SIG-M5 treated with dmso at 0.1 percent for 504 hours (cell line): ENCODE measurements at regions not wholly inside any gene's neighbourhood (a gene's known extent, or its start where the extent isn't known, plus 50 kb on each side); places are given as distances from the start of the nearest gene placed in this dataset.
"Not testable (repeated sequence)": the region's sequence is repeated elsewhere in the genome, so short reads cannot be mapped to it uniquely, and the experiment has no call there.

ENCODE experiments used
- DNase-seq: peaks from one replicate; lab custom pipeline; 2025; ENCODE audit not compliant: unreplicated experiment; lab: John Stamatoyannopoulos, UW

DNA sequence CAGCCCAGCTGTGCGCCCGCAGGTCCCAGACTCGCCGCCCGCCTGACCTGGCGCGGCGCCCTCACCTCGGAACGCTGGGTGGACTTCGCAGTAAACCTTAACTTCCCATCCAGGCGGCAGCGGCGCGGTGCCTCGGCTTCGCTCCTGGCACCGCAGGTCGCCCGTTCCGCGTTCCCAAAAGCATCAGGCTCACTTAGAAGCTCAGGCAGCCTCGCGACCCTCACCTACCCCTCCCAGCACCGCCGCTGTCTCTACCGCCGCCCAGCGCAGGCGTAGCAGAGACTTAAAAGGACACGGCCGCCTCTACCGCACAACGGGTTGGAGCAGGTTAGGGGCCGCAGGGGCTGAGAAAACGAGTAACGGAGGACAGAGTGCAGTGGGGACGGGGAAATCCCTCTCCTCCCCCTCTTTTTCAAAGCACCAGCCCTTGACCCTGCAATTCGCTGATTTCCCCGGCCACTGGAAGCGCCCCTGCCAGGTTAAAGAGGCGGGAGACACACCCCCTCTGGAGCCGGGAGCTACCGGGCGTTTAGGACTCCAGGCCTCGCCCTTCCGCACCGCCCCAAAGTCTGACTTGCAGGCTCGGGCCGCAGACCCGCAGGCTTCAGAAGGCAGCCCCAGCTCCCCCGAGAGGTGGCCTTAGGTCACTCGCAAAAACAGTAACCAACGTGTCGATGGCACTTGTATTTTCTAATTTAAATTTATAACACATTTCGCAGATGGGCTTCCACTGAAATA lies 328.5 kb downstream of the FAM72C start:
- DNase-seq: no peak

DNA sequence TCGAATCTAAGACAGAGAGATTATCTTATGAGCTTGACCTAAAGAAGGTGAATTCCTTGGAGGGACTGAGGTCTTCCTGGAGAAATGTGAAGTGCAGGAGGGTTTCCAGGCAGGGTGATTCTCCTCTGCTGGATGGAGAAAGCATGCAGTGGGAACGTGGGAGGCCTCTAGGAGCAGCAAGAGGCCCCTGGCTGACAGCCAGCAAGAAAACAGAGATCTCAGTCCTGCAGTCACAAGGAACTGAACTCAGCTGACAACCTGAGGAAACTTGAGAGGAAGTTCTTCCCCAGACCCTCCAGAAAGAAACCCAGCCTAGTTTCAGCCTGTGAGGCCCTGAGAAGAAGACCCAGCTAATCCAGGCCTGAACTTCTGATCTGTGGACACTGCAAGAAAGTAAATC lies 345.9 kb downstream of the FAM72C start:
- DNase-seq: no peak

DNA sequence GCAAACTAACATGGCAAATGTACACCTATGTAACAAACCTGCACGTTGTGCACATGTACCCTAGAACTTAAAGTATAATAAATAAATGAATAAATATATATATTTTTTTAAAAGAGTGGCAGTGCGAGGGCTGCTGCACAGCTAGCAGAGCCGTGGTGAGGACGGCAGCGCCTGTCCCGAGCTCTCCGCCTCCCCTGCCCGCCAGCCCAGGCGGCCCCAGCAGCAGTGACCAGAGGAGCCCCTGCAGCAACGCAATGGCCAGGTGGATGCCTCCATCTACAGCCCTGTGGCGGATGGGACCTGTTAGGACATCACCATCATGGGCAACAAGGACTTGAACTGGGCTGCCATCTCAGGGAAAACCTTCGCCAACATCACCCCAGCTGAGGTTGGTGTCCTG lies 351.9 kb downstream of the FAM72C start:
- DNase-seq: no peak

DNA sequence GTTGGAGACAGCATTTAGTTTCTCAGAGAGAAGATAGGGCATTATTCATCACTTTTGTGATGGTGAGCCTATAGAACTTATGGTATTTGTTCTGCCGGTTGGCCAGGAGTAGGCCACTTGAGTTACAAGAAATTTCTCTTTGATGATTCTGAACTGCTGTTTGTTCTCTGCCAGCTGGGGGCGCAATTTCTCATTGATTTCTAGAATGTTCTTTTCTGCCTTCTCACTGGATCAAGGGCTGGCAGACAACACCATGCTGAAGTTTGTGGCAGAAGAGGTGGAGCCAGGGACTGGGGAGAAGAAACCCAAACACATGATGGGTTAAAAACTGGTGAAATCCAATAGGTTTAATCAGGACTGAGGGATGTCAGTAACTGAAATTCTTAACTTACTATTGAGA lies 360.6 kb downstream of the FAM72C start:
- DNase-seq: no peak

DNA sequence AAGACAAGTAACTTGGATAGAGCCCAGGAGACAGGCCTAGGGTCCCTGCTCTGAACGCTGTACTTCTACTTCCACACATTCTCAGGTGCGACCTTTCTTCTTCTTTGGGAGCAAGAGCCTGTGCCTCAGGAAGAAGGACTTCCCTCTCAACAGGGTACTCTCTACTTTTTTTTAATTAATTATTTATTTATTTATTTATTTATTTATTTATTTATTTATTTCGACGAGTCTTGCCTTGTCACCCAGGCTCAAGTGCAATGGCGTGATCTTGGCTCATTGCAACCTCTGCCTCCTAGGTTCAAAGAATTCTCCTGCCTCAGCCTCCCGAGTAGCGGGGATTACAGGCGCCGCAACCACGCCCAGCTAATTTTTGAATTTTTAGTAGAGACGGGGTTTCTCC lies 361.6 kb downstream of the FAM72C start:
- DNase-seq: no peak

DNA sequence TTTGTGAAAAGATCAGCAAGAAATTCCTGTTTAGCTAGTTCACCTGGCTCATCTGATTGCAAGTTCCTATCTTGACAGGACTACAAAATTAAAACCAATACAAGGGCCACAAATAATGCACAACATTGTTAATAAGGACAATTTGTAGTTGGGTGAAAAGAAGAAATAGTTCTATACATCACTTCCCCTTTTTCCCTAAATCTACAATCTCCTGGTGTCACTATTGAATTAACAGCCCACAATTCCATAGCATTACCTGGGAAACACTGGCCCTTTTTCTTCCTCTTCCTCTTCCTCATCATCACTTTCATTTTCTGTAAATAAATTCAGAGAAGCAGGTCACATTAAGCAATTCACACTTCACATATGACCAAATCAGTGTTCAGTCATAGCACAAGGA lies 366.9 kb downstream of the FAM72C start:
- no peak for DNase-seq

DNA sequence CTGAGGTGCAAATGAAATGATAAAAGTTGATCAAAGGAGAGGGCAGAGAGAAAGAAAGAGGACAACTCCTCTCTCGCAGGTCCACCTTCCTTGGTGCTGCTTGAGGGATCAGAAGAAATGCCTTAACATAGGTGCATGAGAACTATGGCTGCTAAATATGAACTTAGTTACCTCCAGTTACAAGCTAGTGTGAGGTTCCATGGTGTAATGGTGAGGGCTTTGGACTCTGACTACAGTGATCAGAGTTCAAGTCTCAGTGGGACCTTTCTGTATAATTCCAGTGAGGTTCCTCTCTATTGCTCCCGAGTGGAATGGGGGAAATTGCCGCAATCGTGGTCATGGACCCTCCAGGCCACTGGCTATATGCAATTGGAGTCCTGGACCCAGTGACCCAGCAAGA lies 387.3 kb downstream of the FAM72C start:
- DNase-seq: no peak

DNA sequence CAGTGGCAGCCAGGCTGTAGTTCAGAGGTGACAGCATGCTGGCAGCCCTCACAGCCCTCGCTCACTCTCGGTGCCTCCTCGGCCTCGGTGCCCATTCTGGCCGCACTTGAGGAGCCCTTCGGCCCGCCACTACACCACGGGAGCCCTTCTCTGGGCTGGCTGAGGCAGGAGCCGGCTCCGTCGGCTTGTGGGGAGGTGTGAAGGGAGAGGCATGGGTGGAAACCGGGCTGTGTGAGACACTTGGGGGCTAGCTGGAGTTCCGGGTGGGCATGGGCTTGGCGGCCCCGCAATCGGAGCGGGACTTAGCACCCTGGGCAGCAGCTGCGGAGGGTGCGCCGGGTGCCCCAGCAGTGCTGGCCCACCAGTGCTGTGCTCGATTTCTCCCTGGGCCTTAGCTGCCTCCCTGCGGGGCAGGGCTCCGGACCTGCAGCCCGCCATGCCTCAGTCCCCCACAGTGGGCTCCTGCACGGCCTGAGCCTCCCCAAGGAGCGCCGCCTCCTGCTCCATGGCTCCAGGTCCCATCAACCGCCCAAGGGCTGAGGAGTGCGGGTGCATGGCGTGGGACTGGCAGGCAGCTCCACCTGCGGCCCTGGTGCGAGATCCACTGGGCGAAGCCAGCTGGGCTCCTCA lies 396.8 kb downstream of the FAM72C start:
- DNase-seq: no peak

DNA sequence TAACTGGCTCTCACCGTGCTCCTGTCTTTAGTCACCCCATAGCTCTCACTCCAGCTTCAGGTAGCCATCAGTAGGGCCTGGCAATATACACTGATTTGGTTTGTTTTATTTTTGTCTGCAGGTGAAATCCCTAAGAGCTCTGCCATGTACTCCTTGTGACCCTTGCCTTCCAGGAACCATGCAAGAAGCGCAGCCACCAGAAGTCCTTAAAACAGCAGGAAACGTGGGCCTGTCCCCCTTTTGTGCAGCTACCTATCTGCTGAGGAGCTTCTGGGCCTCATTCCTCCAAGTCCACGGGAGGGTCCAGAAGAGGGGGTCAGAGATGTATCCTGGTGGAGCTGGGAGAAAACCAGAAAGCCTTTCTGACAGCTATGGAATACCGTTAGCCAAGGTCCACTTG lies 399.1 kb downstream of the FAM72C start:
- DNase-seq: not testable (repeated sequence)

DNA sequence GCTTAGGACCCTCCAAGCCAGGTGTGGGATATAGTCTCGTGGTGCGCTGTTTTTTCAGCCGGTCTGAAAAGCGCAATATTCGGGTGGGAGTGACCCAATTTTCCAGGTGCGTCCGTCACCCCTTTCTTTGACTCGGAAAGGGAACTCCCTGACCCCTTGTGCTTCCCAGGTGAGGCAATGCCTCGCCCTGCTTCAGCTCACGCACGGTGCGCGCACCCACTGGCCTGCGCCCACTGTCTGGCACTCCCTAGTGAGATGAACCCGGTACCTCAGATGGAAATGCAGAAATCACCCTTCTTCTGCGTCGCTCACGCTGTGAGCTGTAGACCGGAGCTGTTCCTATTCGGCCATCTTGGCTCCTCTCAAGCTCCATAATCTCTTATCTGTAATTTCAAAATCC lies 408.0 kb downstream of the FAM72C start:
- DNase-seq: not testable (repeated sequence)

DNA sequence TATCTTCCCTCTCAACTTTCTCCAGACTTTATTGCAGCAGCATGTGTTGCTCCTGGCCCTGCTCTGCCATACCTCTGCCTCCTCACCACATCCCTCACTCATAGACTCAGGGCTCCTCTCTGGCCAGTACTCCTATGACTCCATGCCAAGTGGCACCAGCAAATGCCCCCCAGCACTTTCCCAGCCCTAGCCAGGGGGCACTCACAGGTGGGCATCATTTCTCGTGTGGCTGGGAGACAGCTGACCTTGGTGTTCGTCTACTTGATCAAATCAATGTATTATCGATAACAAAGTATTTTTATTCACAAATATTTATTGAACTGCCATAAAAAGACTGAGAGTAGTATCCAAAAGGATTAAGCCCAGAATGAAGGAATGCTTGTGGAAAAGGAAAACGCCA lies 418.2 kb downstream of the FAM72C start:
- no peak for DNase-seq

DNA sequence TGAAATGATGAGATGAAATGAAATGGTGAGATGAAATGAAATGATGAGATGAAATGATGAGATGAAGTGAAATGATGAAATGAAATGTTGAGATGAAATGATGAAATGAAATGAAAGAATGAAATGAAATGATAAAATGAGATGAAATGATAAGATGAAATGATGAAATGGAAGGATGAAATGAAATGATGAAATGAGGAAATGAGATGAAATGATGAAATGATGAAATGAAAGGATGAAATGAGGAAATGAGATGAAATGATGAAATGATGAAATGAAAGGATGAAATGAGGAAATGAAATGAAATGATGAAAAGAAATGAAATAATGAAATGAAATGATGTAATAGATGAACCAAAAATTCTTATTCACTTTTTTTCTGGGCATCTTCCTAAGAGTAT lies 467.1 kb downstream of the FAM72C start:
- DNase-seq: not testable (repeated sequence)

DNA sequence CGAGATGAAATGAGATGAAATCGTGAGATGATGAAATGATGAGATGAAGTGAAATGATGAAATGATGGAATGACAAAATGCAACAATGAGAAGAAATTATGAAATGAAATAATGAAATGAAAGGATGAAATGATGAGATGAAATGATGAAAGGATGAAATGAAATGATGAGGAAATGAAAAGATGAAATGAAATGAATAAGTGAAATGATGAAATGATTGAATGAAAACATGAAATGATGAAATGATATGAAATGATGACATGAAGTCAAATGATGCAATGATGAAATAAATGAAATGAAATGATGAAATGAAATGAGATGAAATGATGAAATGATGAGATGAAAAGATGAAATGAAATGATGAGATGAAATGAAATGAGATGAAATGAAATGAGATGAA lies 467.7 kb downstream of the FAM72C start:
- not testable (repeated sequence) for DNase-seq

DNA sequence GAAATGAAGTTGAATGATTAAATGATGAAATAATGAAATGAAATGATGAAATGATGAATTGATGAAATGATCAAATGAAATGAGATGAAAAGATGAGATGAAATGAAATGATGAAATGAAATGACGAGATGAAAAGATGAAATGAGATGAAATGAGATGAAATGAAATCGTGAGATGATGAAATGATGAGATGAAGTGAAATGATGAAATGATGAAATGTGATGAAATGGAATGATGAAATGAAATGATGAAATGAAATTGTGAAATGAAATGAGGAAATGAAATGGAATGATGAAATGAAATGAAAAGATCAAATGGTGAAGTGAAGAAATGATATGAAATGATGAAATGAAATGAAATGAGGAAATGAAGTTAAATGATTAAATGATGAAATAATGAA lies 468.7 kb downstream of the FAM72C start:
- not testable (repeated sequence) for DNase-seq

DNA sequence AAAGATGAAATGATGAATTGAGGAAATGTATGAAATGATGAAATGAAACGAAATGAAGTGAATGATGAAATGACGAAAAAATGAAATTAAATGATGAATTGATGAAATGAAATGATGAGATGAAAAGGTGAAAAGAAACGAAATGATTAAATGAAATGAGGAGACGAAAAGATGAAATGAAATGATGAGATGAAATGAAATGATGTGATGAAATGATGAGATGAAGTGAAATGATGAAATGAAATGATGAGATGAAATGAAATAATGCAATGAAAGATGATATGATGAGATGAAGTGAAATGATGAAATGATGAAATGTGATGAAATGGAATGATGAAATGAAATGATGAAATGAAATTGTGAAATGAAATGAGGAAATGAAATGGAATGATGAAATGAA lies 469.7 kb downstream of the FAM72C start:
- DNase-seq: not testable (repeated sequence)

DNA sequence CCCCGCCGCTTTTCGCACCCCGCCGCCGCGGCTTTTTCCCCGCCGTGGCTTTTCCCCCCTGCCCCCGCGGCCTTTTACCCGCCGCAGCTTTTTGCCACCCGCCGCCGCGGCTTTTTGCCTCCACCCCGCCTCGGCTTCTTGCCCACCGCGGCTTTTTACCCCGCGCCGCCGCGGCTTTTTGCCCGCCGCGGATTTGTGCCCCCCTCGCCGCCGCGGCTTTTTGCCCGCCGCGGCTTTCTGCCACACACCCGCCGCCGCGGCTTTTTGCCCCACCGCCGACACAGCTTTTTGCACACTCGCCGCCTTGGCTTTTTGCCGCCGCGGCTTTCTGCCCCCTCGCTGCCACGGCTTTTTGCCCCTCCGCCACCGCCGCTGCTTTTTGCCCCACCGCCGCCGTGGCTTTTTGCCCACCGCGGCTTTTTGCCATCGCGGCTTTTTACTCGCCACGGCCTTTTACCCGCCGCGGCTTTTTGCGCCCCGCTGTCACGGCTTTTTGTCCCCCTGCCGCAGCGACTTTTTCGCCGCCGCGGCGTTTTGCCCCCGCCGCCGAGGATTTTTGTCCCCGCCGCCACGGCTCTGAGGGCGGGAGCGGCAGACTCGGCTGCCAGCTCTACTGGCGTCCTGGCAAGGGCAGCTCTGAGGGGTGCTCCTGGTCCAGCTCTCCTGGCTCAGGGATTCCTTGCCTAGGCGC lies 473.6 kb downstream of the FAM72C start:
- not testable (repeated sequence) for DNase-seq

DNA sequence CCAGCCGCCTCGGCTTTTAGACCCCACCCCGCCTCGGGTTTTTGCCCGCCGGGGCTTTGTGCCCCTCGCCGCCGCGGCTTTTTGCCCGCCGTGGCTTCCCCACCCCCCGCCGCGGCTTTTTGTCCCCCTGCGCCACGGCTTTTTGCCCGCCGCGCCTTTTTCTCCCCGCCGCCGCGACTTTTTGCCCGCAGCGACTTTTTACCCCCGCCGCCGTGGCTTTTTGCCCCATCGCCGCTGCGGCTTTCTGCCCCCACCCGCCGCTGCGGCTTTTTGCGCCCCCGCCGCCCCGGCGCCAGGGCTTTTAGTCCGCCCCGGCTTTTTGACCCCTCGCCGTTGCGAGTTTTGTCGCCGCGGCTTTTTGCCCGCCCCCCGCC lies 474.4 kb downstream of the FAM72C start:
- no peak for DNase-seq

DNA sequence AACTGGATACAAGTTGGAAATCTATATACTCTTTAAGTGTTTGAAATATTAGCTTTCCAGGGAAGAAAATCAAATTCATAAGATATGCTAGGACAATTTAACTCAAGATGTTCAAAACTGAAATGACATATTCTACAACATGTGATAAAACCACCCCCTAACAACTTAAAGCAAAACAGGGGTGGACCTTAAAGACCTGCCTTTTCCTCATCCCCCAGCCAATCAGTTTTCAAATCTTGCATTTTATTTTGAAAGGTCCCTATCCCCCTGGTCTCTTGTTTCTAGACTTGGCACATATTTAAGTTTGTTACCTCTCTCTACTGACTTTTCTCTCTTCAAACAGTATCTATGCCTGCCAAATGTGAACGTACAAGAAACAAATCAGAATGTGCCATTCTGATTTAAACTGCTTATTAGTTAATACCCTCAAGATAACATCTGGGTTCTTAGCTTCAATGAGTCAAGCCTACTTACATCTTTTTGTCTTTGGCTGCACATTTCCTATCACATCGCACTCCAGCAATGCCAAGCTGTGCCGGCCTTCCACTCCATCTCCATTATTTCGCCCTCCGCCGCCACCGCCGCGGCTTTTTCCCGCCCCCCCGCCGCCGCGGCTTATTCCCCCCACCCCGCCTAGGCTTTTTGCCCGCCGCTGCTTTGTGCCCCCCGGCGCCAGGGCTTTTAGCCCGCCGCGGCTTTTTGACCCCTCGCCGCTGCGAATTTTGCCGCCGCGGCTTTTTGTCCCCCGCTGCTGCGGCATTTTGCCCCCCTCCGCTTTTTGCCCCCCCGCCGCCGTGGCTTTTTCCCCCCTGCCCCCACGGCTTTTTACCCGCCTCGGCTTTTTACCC lies 475.0 kb downstream of the FAM72C start:
- not testable (repeated sequence) for DNase-seq
